NCI-H82 (cell line): ENCODE measurements at regions not wholly inside any gene's neighbourhood (a gene's known extent, or its start where the extent isn't known, plus 50 kb on each side); places are given as distances from the start of the nearest gene placed in this dataset.

Experiments
- DNase-seq: peaks from one replicate; lab custom pipeline; 2025; lab: John Stamatoyannopoulos, UW

DNA sequence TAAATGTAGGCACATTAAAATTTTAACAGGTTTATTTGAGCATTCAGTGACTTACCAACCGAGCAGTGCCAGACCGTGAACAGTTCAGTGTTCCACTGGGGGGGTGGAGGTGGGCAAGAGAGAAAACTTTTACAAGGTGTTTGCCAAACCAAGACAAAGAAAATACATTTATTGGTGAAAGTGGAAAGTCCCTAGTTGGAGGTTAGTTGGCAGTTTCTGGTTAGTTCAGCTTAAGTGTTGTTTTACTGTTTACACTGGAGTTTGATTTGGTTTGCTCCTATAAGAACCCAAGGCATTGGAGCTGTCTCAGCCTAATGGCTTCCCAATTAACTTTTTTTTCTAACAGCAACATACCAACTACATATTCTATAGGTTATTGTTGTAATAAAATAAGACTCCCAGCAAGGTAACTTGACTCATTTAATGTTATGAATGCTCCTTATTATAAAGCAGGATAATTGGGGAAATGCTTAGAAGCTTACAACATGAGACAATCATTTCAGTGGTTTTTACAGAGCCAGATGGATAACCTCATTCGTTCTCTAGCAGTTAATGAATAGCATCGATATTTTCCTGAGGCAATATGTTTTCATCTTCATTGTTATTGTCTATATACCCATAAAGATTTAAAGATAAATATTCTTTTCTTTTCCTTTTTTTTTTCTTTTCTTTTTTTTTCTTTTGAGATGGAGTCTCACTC, 115.8 kb downstream of the ETNK1 start:
- DNase-seq = no peak

DNA sequence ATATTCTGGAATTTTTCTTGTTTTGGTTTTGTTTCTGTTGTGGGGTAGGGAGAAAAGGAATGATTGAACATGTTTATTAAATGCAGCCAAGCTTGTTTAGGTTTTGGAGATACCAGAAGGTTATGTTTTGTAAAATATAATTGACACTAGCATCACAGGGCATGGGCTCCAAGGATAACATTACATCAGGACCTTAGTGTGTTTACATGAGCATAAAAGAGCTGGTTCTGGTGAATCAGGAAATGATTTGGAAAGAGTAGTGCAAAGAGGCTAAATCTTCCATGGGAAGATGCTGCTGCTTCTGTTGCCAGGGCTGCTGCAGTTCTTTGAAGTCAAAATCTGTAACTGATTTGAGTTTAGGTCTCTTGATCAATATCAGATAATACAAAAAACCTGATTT, 118.7 kb downstream of the ETNK1 start:
- DNase-seq = no peak

GRCh38 chr12:22744197-22744596, 119.2 kb downstream of the ETNK1 start:
- DNase-seq = no peak

- no peak for DNase-seq
These were observed 121.7 kb downstream of the ETNK1 start for GRCh38 chr12:22746720-22747119.

GRCh38 chr12:22755629-22756028, 130.7 kb downstream of the ETNK1 start:
- DNase-seq = no peak

- DNase-seq = no peak
These were observed 135.1 kb downstream of the ETNK1 start for GRCh38 chr12:22759769-22760674.

GRCh38 chr12:22765421-22766130, 140.6 kb downstream of the ETNK1 start:
- no peak for DNase-seq

GRCh38 chr12:22766911-22767420, 142.0 kb downstream of the ETNK1 start:
- no peak for DNase-seq

- DNase-seq = no peak
These were observed 156.4 kb downstream of the ETNK1 start for GRCh38 chr12:22781339-22781738.

- DNase-seq = peak; percentile 18
These were observed 162.6 kb downstream of the ETNK1 start for GRCh38 chr12:22787557-22787956.

- no peak for DNase-seq
These were observed 163.9 kb downstream of the ETNK1 start for GRCh38 chr12:22788913-22789312.

DNA sequence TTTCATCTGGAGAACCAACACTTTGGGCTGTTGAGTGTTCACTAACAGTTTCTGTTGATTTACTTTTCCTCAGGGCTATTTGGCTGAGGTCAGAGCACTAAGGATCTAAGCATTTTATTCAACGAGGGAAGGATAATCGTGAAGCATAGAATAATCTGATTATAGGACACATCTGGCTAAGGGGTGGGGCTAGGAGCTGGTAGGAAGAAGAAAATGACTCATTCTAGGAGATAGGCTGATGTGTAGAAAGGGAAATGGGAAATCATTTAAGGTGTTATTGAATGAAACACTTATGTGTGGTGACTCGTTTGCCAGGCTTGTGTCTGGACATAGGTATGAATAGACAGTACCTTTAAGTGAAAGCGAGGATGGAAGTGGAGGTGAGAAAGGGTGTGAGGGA, 167.2 kb downstream of the ETNK1 start:
- DNase-seq = peak; percentile 59

DNA sequence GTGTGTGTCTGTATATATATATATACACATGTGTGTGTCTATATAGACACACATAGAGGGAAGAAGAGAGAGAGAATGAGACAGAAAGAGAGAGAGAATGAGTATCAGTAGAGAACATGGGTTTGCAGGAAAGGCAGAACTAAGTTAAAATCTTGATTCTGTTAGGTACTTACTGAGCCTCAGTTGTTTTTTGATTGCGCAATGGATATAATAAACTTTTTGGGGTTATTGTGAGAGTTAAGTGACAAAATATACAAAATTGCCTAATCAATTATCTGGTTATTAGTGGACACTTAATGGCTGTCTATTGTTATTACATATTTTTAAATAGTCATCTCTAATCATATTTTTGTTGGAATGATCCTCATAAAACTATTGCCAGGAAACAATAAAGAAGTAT, 169.0 kb downstream of the ETNK1 start:
- no peak for DNase-seq

GRCh38 chr12:22796941-22797630, 172.1 kb downstream of the ETNK1 start:
- peak; percentile 13 for DNase-seq

- peak; percentile 81 for DNase-seq
These were observed 172.7 kb downstream of the ETNK1 start for GRCh38 chr12:22797701-22798100.

GRCh38 chr12:22798116-22798515, 173.1 kb downstream of the ETNK1 start:
- no peak for DNase-seq

GRCh38 chr12:22799503-22799902, 174.5 kb downstream of the ETNK1 start:
- no peak for DNase-seq

DNA sequence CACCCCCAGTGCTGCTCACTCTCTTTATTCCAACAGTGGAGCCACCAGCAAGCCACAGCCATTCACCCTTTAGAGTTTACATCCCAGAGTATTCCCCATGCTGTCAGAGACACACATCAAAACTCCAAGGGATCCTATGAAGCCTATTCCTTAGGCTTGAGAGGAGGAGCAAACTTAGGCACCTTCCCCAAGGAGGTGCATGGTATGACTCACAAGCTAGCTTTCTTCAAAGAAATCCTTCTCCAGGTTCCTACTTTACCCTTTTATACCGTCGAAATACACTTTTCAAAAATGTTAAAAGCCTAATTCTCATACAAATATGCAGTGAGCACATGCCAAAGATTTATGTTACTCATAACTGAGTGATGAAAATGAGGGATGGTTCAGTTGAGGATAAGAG, 175.4 kb downstream of the ETNK1 start:
- no peak for DNase-seq

GRCh38 chr12:22802883-22803630, 178.1 kb downstream of the ETNK1 start:
- no peak for DNase-seq

GRCh38 chr12:22803725-22804124, 178.8 kb downstream of the ETNK1 start:
- DNase-seq = peak; percentile 6

- no peak for DNase-seq
These were observed 183.9 kb downstream of the ETNK1 start for GRCh38 chr12:22808860-22809259.
